HG03108 (cell line): ENCODE measurements at regions not wholly inside any gene's neighbourhood (a gene's known extent, or its start where the extent isn't known, plus 50 kb on each side); places are given as distances from the start of the nearest gene placed in this dataset.

Experiments used
- ATAC-seq: cut with Tn5 transposase; IDR thresholded peaks from one replicate; pipeline ENCODE4 v1.9.1; 2021; ENCODE audit warnings: moderate library complexity; ENCODE audit not compliant: unreplicated experiment

GRCh38 chr13:108156749-108157148 is 58.6 kb downstream of the LIG4 start:
- no peak for ATAC-seq

- no peak for ATAC-seq
Observed at GRCh38 chr13:108155185-108156106, 59.9 kb downstream of the LIG4 start.

- ATAC-seq, result no peak
Observed at GRCh38 chr13:108154421-108154858, 60.9 kb downstream of the LIG4 start.

GRCh38 chr13:108146642-108147041 is 68.7 kb downstream of the LIG4 start:
- no peak for ATAC-seq

GRCh38 chr13:108142702-108143436 is 72.5 kb downstream of the LIG4 start:
- ATAC-seq, result no peak

- ATAC-seq, result no peak
Observed at GRCh38 chr13:108137176-108137575, 78.2 kb downstream of the LIG4 start.

GRCh38 chr13:108127406-108127805 is 87.9 kb downstream of the LIG4 start:
- ATAC-seq, result no peak

- ATAC-seq, result no peak
Observed at GRCh38 chr13:108126056-108126455, 89.3 kb downstream of the LIG4 start.

GRCh38 chr13:108121406-108121805 is 93.9 kb downstream of the LIG4 start:
- no peak for ATAC-seq

GRCh38 chr13:108120856-108121255 is 94.5 kb downstream of the LIG4 start:
- no peak for ATAC-seq

- no peak for ATAC-seq
Observed at GRCh38 chr13:108120302-108120701, 95.0 kb downstream of the LIG4 start.

GRCh38 chr13:108115738-108116137 is 99.6 kb downstream of the LIG4 start:
- ATAC-seq, result no peak

GRCh38 chr13:108113407-108113806 is 101.9 kb downstream of the LIG4 start:
- ATAC-seq, result no peak

GRCh38 chr13:108104736-108105135 is 110.6 kb downstream of the LIG4 start:
- no peak for ATAC-seq

- ATAC-seq, result no peak
Observed at GRCh38 chr13:108102771-108103170, 112.6 kb downstream of the LIG4 start.

- ATAC-seq, result no peak
Observed at GRCh38 chr13:108096301-108096915, 118.9 kb downstream of the LIG4 start.

GRCh38 chr13:108095036-108095435 is 120.3 kb downstream of the LIG4 start:
- ATAC-seq, result no peak

GRCh38 chr13:108093616-108094015 is 121.7 kb downstream of the LIG4 start:
- no peak for ATAC-seq

- no peak for ATAC-seq
Observed at GRCh38 chr13:108087810-108088209, 127.5 kb downstream of the LIG4 start.

GRCh38 chr13:108086678-108087077 is 128.7 kb downstream of the LIG4 start:
- ATAC-seq, result no peak

- no peak for ATAC-seq
Observed at GRCh38 chr13:108084840-108085239, 130.5 kb downstream of the LIG4 start.

- no peak for ATAC-seq
Observed at GRCh38 chr13:108083056-108083455, 132.3 kb downstream of the LIG4 start.
